Neural crest cell (in vitro differentiated cells): ENCODE measurements at regions not wholly inside any gene's neighbourhood (a gene's known extent, or its start where the extent isn't known, plus 50 kb on each side); places are given as distances from the start of the nearest gene placed in this dataset.

Experiments
- DNase-seq: peaks from one replicate; pipeline ENCODE4 v3.0.0; 2021; ENCODE audit warnings: low read depth, mixed read lengths, low spot score
- H3K27ac Mint-ChIP-seq: one replicate; pipeline ENCODE4 v1.8.0; 2021; ENCODE audit warnings: mild to moderate bottlenecking, mixed read lengths; ENCODE audit not compliant: unreplicated experiment
- H3K27me3 Mint-ChIP-seq: 2 replicates; pipeline ENCODE4 v1.8.0; 2021; ENCODE audit warnings: low read depth, mild to moderate bottlenecking, mixed read lengths
- H3K36me3 Mint-ChIP-seq: 2 replicates; pipeline ENCODE4 v1.8.0; 2021; ENCODE audit warnings: low read depth, mild to moderate bottlenecking, mixed read lengths
- H3K4me1 Mint-ChIP-seq: 2 replicates; pipeline ENCODE4 v1.8.0; 2021; ENCODE audit warnings: mixed read lengths
- H3K4me3 Mint-ChIP-seq: one replicate; pipeline ENCODE4 v1.8.0; 2021; ENCODE audit warnings: mild to moderate bottlenecking, mixed read lengths
- H3K9me3 Mint-ChIP-seq: 2 replicates; pipeline ENCODE4 v1.8.0; 2021; ENCODE audit warnings: mixed read lengths
- TF ChIP-seq, protein P1 (sequence below): fragments of 200-600 bp; sonication (generic); conservative IDR thresholded peaks from 2 replicates; pipeline ENCODE4 v1.5.0; 2021; ENCODE audit warnings: antibody characterized with exemption, mild to moderate bottlenecking

DNA sequence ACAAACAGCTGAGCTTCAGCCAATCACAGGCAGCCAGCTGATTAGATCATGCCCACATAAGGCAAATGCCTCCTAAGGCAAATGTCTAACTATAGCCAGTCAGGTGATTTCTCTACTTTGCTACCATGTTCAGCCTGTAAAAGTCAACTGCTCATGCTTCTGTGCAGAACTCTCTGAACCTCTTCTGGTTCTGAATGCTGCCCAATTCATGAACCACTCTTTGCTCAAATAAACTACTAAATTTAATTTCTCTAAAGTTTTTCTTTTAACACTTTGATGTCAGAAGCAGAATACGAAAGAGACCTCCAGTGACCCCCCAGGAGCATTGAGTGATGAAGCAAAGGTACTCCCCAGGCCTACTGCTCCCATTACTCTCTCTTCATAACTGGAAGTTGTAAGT is 240.7 kb upstream of the IPO5 start:
- Mint-ChIP-seq H3K4me1 (peaks cover 8% of the 10 kb centered on the region), H3K4me3 (no peak overlapping the region), H3K27me3 (no peaks in the 10 kb centered on the region), H3K36me3 (no peaks in the 10 kb centered on the region), H3K9me3 (peaks cover 4% of the 10 kb centered on the region), H3K27ac (no peak overlapping the region)
- TF ChIP-seq, protein P1, sequence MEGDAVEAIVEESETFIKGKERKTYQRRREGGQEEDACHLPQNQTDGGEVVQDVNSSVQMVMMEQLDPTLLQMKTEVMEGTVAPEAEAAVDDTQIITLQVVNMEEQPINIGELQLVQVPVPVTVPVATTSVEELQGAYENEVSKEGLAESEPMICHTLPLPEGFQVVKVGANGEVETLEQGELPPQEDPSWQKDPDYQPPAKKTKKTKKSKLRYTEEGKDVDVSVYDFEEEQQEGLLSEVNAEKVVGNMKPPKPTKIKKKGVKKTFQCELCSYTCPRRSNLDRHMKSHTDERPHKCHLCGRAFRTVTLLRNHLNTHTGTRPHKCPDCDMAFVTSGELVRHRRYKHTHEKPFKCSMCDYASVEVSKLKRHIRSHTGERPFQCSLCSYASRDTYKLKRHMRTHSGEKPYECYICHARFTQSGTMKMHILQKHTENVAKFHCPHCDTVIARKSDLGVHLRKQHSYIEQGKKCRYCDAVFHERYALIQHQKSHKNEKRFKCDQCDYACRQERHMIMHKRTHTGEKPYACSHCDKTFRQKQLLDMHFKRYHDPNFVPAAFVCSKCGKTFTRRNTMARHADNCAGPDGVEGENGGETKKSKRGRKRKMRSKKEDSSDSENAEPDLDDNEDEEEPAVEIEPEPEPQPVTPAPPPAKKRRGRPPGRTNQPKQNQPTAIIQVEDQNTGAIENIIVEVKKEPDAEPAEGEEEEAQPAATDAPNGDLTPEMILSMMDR = no peak
- DNase-seq = no peak

DNA sequence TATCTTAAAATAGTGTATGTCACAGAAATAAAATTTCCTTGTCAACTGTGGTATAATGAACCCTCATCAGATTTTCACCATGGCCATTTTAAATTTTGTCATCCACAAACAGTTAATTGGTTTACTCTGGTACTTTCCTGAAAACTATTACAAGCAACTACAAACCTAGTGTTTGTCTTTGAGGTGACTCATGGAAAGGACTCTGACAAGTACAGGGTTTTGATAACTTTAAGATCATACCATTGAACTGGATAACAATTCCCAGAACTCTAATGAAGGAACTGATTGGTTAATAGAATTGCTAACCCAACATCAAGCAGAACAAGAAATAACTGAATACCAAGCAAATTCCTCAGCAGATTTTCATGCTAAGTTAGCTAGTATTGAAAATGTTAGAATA is 237.7 kb upstream of the IPO5 start:
- Mint-ChIP-seq H3K27ac (no peak overlapping the region), H3K9me3 (peaks cover 4% of the 10 kb centered on the region), H3K4me3 (no peak overlapping the region), H3K4me1 (no peaks in the 10 kb centered on the region), H3K27me3 (no peaks in the 10 kb centered on the region), H3K36me3 (no peaks in the 10 kb centered on the region)
- no peak for DNase-seq
- TF ChIP-seq, protein P1 = no peak

DNA sequence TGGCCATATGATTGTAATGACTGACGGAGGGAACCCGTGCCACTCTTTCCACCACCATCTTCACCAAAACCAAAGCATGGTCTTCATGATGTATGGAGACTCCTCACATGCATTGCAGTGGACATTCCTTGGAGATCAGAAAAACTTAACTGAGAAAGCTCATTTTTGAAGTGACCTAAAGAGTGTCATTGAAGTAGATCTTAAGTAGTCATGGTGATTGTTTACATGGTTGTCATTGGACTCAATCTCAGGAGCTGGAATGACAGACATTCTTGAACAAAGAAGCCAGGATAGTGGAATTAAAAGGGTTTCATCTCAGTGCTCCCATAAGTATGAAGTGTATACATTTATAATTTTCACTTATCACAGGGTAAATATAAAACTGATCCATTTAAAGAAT is 236.7 kb upstream of the IPO5 start:
- TF ChIP-seq, protein P1 = no peak
- Mint-ChIP-seq H3K27ac (no peak overlapping the region), H3K9me3 (peaks cover 4% of the 10 kb centered on the region), H3K36me3 (no peaks in the 10 kb centered on the region), H3K4me3 (no peak overlapping the region), H3K27me3 (no peaks in the 10 kb centered on the region), H3K4me1 (no peaks in the 10 kb centered on the region)
- no peak for DNase-seq

DNA sequence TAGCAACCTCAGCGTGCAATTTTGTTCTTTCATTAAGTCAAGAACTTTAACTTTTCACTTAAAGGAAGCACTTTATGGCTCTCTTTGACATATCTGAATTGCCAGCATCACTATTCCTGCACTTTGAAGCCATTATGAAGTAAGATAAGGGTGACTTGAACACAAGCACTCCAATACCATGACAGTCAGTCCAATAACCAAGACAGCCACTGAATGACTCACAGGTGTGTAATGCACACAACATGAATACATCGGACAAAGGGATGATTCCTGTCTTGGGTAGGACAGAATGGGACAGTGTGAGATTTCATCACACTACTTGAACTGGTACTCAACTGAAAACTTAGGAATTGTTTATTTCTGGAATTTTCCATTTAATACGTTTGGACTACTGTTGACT is 233.7 kb upstream of the IPO5 start:
- Mint-ChIP-seq H3K9me3 (no peaks in the 10 kb centered on the region), H3K4me1 (no peaks in the 10 kb centered on the region), H3K27ac (no peak overlapping the region), H3K4me3 (no peak overlapping the region), H3K36me3 (no peaks in the 10 kb centered on the region), H3K27me3 (no peaks in the 10 kb centered on the region)
- TF ChIP-seq, protein P1 = no peak
- no peak for DNase-seq

DNA sequence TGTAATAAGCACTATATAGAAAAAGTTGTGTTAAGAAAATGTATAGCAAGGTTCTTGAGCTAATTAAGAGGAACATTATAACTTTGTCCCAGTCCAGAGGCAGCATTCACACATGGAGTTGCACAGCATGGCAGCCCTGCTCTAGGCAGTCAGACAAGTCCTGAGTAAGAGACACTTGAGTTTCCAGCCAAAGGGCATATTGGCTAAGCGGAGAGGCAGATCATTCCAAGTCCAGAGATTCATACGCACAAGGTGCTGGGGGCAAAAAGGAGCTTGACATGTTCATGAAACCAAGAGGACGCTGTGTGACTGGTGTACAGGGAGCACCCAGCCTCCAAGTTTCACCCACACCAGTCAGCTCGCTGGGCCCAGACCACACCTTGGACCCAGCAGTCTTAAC is 232.6 kb upstream of the IPO5 start:
- no peaks in the 10 kb centered on the region for H3K4me1 Mint-ChIP-seq
- H3K9me3 Mint-ChIP-seq = no peaks in the 10 kb centered on the region
- H3K27ac Mint-ChIP-seq = no peak overlapping the region
- no peak for DNase-seq
- TF ChIP-seq, protein P1 = no peak
- H3K4me3 Mint-ChIP-seq = no peak overlapping the region
- no peaks in the 10 kb centered on the region for H3K36me3 Mint-ChIP-seq
- no peaks in the 10 kb centered on the region for H3K27me3 Mint-ChIP-seq

DNA sequence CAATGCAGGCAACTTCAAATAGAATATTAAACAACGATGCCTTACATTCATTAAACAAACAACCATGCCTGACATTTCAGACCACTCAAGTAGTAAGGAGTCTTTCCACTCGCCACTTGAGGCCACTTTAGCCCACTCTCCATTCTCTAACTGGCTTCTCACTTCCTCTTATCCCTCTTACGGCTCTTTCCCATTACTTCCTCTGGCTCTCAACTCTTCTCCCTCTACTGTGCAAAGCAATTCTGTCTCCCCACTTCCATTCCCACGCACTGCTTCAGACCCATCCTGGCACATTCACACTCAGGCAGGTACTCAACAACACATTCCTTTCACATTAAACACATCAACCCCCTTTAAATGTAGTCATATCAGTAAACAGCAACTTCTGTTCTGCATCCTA is 229.8 kb upstream of the IPO5 start:
- Mint-ChIP-seq H3K27me3 (no peaks in the 10 kb centered on the region), H3K36me3 (no peaks in the 10 kb centered on the region), H3K27ac (no peak overlapping the region), H3K4me1 (no peaks in the 10 kb centered on the region), H3K9me3 (no peaks in the 10 kb centered on the region), H3K4me3 (no peak overlapping the region)
- DNase-seq = no peak
- TF ChIP-seq, protein P1 = no peak
